HEK293 (cell line): ENCODE measurements at regions not wholly inside any gene's neighbourhood (a gene's known extent, or its start where the extent isn't known, plus 50 kb on each side); places are given as distances from the start of the nearest gene placed in this dataset.

Experiments
- CTCF ChIA-PET: fragments of 350-600 bp; formaldehyde crosslinking; extraction: SDS; loops from one replicate; lab custom pipeline; 2021; ENCODE audit warnings: antibody characterized with exemption; lab: Yijun Ruan, JAX
- POLR2A ChIA-PET: fragments of 300-600 bp; formaldehyde crosslinking; extraction: SDS; loops from one replicate; lab custom pipeline; 2020; ENCODE audit warnings: antibody characterized with exemption, inconsistent platforms; lab: Yijun Ruan, JAX
- H3K27ac ChIP-seq: fragments of 200-500 bp; sonication (Bioruptor generic); 2 replicates; pipeline ENCODE4 v1.5.1; 2014; ENCODE audit warnings: low read depth, low read length, control low read depth, inconsistent platforms; ENCODE audit errors: extremely low read depth
- H3K36me3 ChIP-seq, 2 experiments: fragments of 200-500 bp in 1 of 2; sonication (Bioruptor generic) in 1 of 2; 1 replicate in 1 of 2; 2 replicates in 1 of 2; pipeline ENCODE4 v1.5.1; 2014 to 2017; ENCODE audit warnings: inconsistent platforms in 2 of 2, low read length in 2 of 2; ENCODE audit not compliant: control insufficient read depth in 2 of 2, insufficient read depth in 1 of 2
- H3K4me1 ChIP-seq: fragments of 200-500 bp; sonication (Bioruptor generic); 2 replicates; pipeline ENCODE4 v1.5.1; 2014; ENCODE audit warnings: mild to moderate bottlenecking, low read length, inconsistent platforms; ENCODE audit not compliant: control insufficient read depth, insufficient read depth
- H3K4me3 ChIP-seq: 2 replicates; pipeline ENCODE4 v1.5.1; 2011; ENCODE audit warnings: low read depth, mild to moderate bottlenecking, control low read depth, low read length, moderate library complexity
- H3K9me3 ChIP-seq: fragments of 200-500 bp; sonication (Bioruptor generic); 2 replicates; pipeline ENCODE4 v1.5.1; 2014; ENCODE audit warnings: low read depth, low read length, inconsistent platforms; ENCODE audit not compliant: control insufficient read depth, insufficient read depth
- FEZF1 ChIP-seq: fragments of 450-650 bp; formaldehyde crosslinking; IDR thresholded peaks from 2 replicates; pipeline ENCODE4 v1.5.1; 2016; ENCODE audit warnings: missing biosample characterization, missing genetic modification characterization
- HOXA7 ChIP-seq: sonication (generic); formaldehyde crosslinking; IDR thresholded peaks from 2 replicates; pipeline ENCODE4 v1.8.1; 2022; ENCODE audit warnings: missing genetic modification reagents, borderline replicate concordance
- KLF10 ChIP-seq: fragments of 450-650 bp; IDR thresholded peaks from 2 replicates; pipeline ENCODE4 v1.5.1; 2018; ENCODE audit warnings: missing biosample characterization, mild to moderate bottlenecking, missing genetic modification characterization
- MZF1 ChIP-seq: fragments of 450-650 bp; formaldehyde crosslinking; IDR thresholded peaks from 2 replicates; pipeline ENCODE4 v1.5.1; 2017; ENCODE audit warnings: missing biosample characterization, missing genetic modification characterization, borderline replicate concordance
- SCRT2 ChIP-seq: fragments of 450-650 bp; formaldehyde crosslinking; IDR thresholded peaks from 2 replicates; pipeline ENCODE4 v1.5.1; 2016; ENCODE audit warnings: missing biosample characterization, missing genetic modification characterization
- ZBTB1 ChIP-seq: fragments of 450-650 bp; formaldehyde crosslinking; IDR thresholded peaks from 2 replicates; pipeline ENCODE4 v1.5.1; 2016; ENCODE audit warnings: missing biosample characterization, missing genetic modification characterization
- ZNF10 ChIP-seq: fragments of 450-650 bp; formaldehyde crosslinking; IDR thresholded peaks from 2 replicates; pipeline ENCODE4 v1.5.1; 2017; ENCODE audit warnings: missing biosample characterization, missing genetic modification characterization
- ZNF138 ChIP-seq: fragments of 450-650 bp; formaldehyde crosslinking; IDR thresholded peaks from 2 replicates; pipeline ENCODE4 v1.5.1; 2016; ENCODE audit warnings: missing biosample characterization, missing genetic modification characterization, borderline replicate concordance
- ZNF146 ChIP-seq: fragments of 450-650 bp; formaldehyde crosslinking; IDR thresholded peaks from 2 replicates; pipeline ENCODE4 v1.5.1; 2016; ENCODE audit warnings: missing biosample characterization, missing genetic modification characterization
- ZNF2 ChIP-seq: fragments of 450-650 bp; formaldehyde crosslinking; IDR thresholded peaks from 2 replicates; pipeline ENCODE4 v1.5.1; 2016; ENCODE audit warnings: missing biosample characterization, missing genetic modification characterization
- ZNF248 ChIP-seq: fragments of 450-650 bp; formaldehyde crosslinking; IDR thresholded peaks from 2 replicates; pipeline ENCODE4 v1.5.1; 2017; ENCODE audit warnings: missing biosample characterization, missing genetic modification characterization
- ZNF274 ChIP-seq, 2 experiments: fragments of 200-500 bp in 1 of 2; fragments of 450-650 bp in 1 of 2; sonication (Bioruptor generic) in 1 of 2; formaldehyde crosslinking in 1 of 2; IDR thresholded peaks; 2 replicates each; pipeline versions ENCODE4 v1.5.1 to v1.6.1; 2014 to 2016; ENCODE audit warnings: borderline replicate concordance in 1 of 2, inconsistent platforms in 1 of 2, low read length in 1 of 2, missing biosample characterization in 1 of 2, missing genetic modification characterization in 1 of 2
- ZNF280C ChIP-seq: fragments of 450-650 bp; formaldehyde crosslinking; IDR thresholded peaks from 2 replicates; pipeline ENCODE4 v1.5.1; 2016; ENCODE audit warnings: missing biosample characterization, missing genetic modification characterization
- ZNF324 ChIP-seq: fragments of 450-650 bp; formaldehyde crosslinking; IDR thresholded peaks from 2 replicates; pipeline ENCODE4 v1.5.1; 2016; ENCODE audit warnings: missing biosample characterization, missing genetic modification characterization
- ZNF529 ChIP-seq: fragments of 450-650 bp; formaldehyde crosslinking; IDR thresholded peaks from 2 replicates; pipeline ENCODE4 v1.5.1; 2017; ENCODE audit warnings: missing genetic modification characterization, missing biosample characterization; ENCODE audit not compliant: insufficient replicate concordance
- ZNF610 ChIP-seq: fragments of 450-650 bp; formaldehyde crosslinking; IDR thresholded peaks from 2 replicates; pipeline ENCODE4 v1.5.1; 2016; ENCODE audit warnings: missing biosample characterization, missing genetic modification characterization, borderline replicate concordance
- ZNF776 ChIP-seq: fragments of 450-650 bp; formaldehyde crosslinking; IDR thresholded peaks from 2 replicates; pipeline ENCODE4 v1.5.0; 2017; ENCODE audit warnings: missing biosample characterization, missing genetic modification characterization, borderline replicate concordance
- ZNF785 ChIP-seq: fragments of 450-650 bp; formaldehyde crosslinking; IDR thresholded peaks from 2 replicates; pipeline ENCODE4 v1.5.1; 2016; ENCODE audit warnings: missing biosample characterization, missing genetic modification characterization
- ZNF791 ChIP-seq: fragments of 450-650 bp; formaldehyde crosslinking; IDR thresholded peaks from 2 replicates; pipeline ENCODE4 v1.5.1; 2016; ENCODE audit warnings: missing biosample characterization, missing genetic modification characterization
- ZNF830 ChIP-seq: fragments of 450-650 bp; IDR thresholded peaks from 2 replicates; pipeline ENCODE4 v1.5.0; 2018; ENCODE audit warnings: missing biosample characterization, missing genetic modification characterization, low read depth, mild to moderate bottlenecking, moderate library complexity
- TF ChIP-seq, protein P1 (sequence below): fragments of 450-650 bp; formaldehyde crosslinking; IDR thresholded peaks from 2 replicates; pipeline ENCODE4 v1.5.1; 2016; ENCODE audit warnings: missing biosample characterization, missing genetic modification characterization
- TF ChIP-seq, protein P2 (sequence below): fragments of 450-650 bp; formaldehyde crosslinking; IDR thresholded peaks from 2 replicates; pipeline ENCODE4 v1.5.1; 2017; ENCODE audit warnings: missing biosample characterization, missing genetic modification characterization

GRCh38 chr5:116908537-116908936 is 333.9 kb upstream of the SEMA6A start (continued):
- no peak for TF ChIP-seq ZNF830
- no peak for TF ChIP-seq ZNF274 (IDR thresholded peaks at IDR 0.05; ENCODE audit: low read length)
- TF ChIP-seq ZNF274 (tag by site-specific recombination; IDR thresholded peaks at IDR 0.05; ENCODE audit: borderline replicate concordance): no peak
- TF ChIP-seq, all 188 proteins: peak for 0

GRCh38 chr5:116905885-116906284 is 331.3 kb upstream of the SEMA6A start:
- no peak overlapping the region for H3K4me3 ChIP-seq
- ChIA-PET CTCF (no interaction called here), POLR2A (no interaction called here)
- TF ChIP-seq ZNF529 (tag by site-specific recombination) (no peak), ZNF138 (tag by site-specific recombination) (no peak), ZNF791 (tag by site-specific recombination) (no peak), FEZF1 (no peak), ZNF610 (tag by site-specific recombination) (no peak), ZBTB1 (tag by site-specific recombination) (no peak), ZNF776 (tag by site-specific recombination) (no peak), ZNF146 (no peak), SCRT2 (tag by site-specific recombination) (no peak), ZNF324 (no peak), ZNF280C (no peak), MZF1 (tag by site-specific recombination) (no peak), ZNF2 (tag by site-specific recombination) (no peak), ZNF10 (tag by site-specific recombination) (no peak), ZNF785 (no peak), HOXA7 (CRISPR knock-in tag) (no peak), KLF10 (no peak), ZNF248 (tag by site-specific recombination) (no peak)
- TF ChIP-seq, protein P1, sequence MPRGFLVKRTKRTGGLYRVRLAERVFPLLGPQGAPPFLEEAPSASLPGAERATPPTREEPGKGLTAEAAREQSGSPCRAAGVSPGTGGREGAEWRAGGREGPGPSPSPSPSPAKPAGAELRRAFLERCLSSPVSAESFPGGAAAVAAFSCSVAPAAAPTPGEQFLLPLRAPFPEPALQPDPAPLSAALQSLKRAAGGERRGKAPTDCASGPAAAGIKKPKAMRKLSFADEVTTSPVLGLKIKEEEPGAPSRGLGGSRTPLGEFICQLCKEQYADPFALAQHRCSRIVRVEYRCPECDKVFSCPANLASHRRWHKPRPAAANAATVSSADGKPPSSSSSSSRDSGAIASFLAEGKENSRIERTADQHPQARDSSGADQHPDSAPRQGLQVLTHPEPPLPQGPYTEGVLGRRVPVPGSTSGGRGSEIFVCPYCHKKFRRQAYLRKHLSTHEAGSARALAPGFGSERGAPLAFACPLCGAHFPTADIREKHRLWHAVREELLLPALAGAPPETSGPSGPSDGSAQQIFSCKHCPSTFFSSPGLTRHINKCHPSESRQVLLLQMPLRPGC (tag by site-specific recombination): no peak
- TF ChIP-seq, protein P2, sequence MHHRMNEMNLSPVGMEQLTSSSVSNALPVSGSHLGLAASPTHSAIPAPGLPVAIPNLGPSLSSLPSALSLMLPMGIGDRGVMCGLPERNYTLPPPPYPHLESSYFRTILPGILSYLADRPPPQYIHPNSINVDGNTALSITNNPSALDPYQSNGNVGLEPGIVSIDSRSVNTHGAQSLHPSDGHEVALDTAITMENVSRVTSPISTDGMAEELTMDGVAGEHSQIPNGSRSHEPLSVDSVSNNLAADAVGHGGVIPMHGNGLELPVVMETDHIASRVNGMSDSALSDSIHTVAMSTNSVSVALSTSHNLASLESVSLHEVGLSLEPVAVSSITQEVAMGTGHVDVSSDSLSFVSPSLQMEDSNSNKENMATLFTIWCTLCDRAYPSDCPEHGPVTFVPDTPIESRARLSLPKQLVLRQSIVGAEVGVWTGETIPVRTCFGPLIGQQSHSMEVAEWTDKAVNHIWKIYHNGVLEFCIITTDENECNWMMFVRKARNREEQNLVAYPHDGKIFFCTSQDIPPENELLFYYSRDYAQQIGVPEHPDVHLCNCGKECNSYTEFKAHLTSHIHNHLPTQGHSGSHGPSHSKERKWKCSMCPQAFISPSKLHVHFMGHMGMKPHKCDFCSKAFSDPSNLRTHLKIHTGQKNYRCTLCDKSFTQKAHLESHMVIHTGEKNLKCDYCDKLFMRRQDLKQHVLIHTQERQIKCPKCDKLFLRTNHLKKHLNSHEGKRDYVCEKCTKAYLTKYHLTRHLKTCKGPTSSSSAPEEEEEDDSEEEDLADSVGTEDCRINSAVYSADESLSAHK (tag by site-specific recombination): no peak
- H3K4me1 ChIP-seq: no peaks in the 10 kb centered on the region
- H3K36me3 ChIP-seq: no peaks in the 10 kb centered on the region
- H3K9me3 ChIP-seq: no peaks in the 10 kb centered on the region
- no peak overlapping the region for H3K27ac ChIP-seq
